H9 (cell line): ENCODE measurements at regions not wholly inside any gene's neighbourhood (a gene's known extent, or its start where the extent isn't known, plus 50 kb on each side); places are given as distances from the start of the nearest gene placed in this dataset.
A peak's percentile ranks its signal among the peaks of the same experiment; 100 is the strongest.

Experiments used
- DNase-seq: peaks from one replicate; pipeline ENCODE4 v3.0.0-alpha.2; 2017
- H2AFZ ChIP-seq: one replicate; pipeline ENCODE4 v1.6.1; 2013; ENCODE audit warnings: mild to moderate bottlenecking, low read length, control low read depth, moderate library complexity
- H2AK5ac ChIP-seq: 2 replicates; pipeline ENCODE4 v1.6.1; 2013; ENCODE audit warnings: low read length, control low read depth, mixed read lengths; ENCODE audit not compliant: insufficient read length
- H2BK120ac ChIP-seq: one replicate; pipeline ENCODE4 v1.6.1; 2013; ENCODE audit warnings: low read depth, mild to moderate bottlenecking, low read length, control low read depth, inconsistent platforms; ENCODE audit not compliant: poor library complexity, severe bottlenecking
- H2BK12ac ChIP-seq: 2 replicates; pipeline ENCODE4 v1.6.1; 2013; ENCODE audit warnings: low read length, control low read depth, mixed read lengths, low read depth; ENCODE audit not compliant: insufficient read length
- H2BK15ac ChIP-seq: 2 replicates; pipeline ENCODE4 v1.6.1; 2013; ENCODE audit warnings: low read depth, low read length, control low read depth
- H2BK20ac ChIP-seq: one replicate; pipeline ENCODE4 v1.6.1; 2013; ENCODE audit warnings: low read depth, mild to moderate bottlenecking, low read length, control low read depth, inconsistent platforms; ENCODE audit not compliant: poor library complexity, severe bottlenecking
- H2BK5ac ChIP-seq: 2 replicates; pipeline ENCODE4 v1.6.1; 2013; ENCODE audit warnings: low read length, control low read depth, mixed read lengths; ENCODE audit not compliant: insufficient read length
- H3K14ac ChIP-seq: 2 replicates; pipeline ENCODE4 v1.6.1; 2013; ENCODE audit warnings: low read length, control low read depth; ENCODE audit not compliant: insufficient read depth
- H3K18ac ChIP-seq: 2 replicates; pipeline ENCODE4 v1.6.1; 2013; ENCODE audit warnings: low read depth, mild to moderate bottlenecking, mixed read lengths, low read length, control low read depth; ENCODE audit not compliant: insufficient read length
- H3K23ac ChIP-seq: 2 replicates; pipeline ENCODE4 v1.6.1; 2013; ENCODE audit warnings: low read length, control low read depth, mixed read lengths, low read depth; ENCODE audit not compliant: insufficient read length
- H3K23me2 ChIP-seq: 2 replicates; pipeline ENCODE4 v1.6.1; 2013; ENCODE audit warnings: low read depth, mild to moderate bottlenecking, mixed read lengths, low read length, control low read depth; ENCODE audit not compliant: insufficient read length, poor library complexity, severe bottlenecking
- H3K27ac ChIP-seq: 2 replicates; pipeline ENCODE4 v1.5.1; 2013; ENCODE audit warnings: low read length, control low read depth, mixed read lengths, low read depth; ENCODE audit not compliant: insufficient read length
- H3K27me3 ChIP-seq: 2 replicates; pipeline ENCODE4 v1.6.1; 2013; ENCODE audit warnings: low read length, control low read depth, inconsistent platforms; ENCODE audit not compliant: insufficient read depth
- H3K4ac ChIP-seq: 2 replicates; pipeline ENCODE4 v1.6.1; 2013; ENCODE audit warnings: low read depth, mild to moderate bottlenecking, control low read depth, inconsistent platforms, low read length, moderate library complexity
- H3K4me1 ChIP-seq: 2 replicates; pipeline ENCODE4 v1.6.1; 2013; ENCODE audit warnings: low read length, control low read depth, inconsistent platforms; ENCODE audit not compliant: insufficient read depth
- H3K4me2 ChIP-seq: 2 replicates; pipeline ENCODE4 v1.6.1; 2013; ENCODE audit warnings: low read length, control low read depth, mixed read lengths; ENCODE audit not compliant: insufficient read length, insufficient read depth
- H3K56ac ChIP-seq: 2 replicates; pipeline ENCODE4 v1.6.1; 2013; ENCODE audit warnings: low read depth, mild to moderate bottlenecking, mixed read lengths, low read length, control low read depth; ENCODE audit not compliant: insufficient read length
- H3K79me1 ChIP-seq: 2 replicates; pipeline ENCODE4 v1.6.1; 2013; ENCODE audit warnings: low read depth, mild to moderate bottlenecking, moderate library complexity, low read length, control low read depth, inconsistent platforms; ENCODE audit not compliant: insufficient read depth, poor library complexity, severe bottlenecking
- H3K79me2 ChIP-seq: 2 replicates; pipeline ENCODE4 v1.6.1; 2013; ENCODE audit warnings: low read length, control low read depth, inconsistent platforms; ENCODE audit not compliant: insufficient read depth
- H3K9ac ChIP-seq: 2 replicates; pipeline ENCODE4 v1.6.1; 2013; ENCODE audit warnings: low read length, control low read depth, mixed read lengths; ENCODE audit not compliant: insufficient read length; ENCODE audit errors: extremely low read depth
- H3K9me3 ChIP-seq: one replicate; pipeline ENCODE4 v1.6.1; 2013; ENCODE audit warnings: low read depth, low read length, inconsistent platforms; ENCODE audit not compliant: control insufficient read depth
- H3T11ph ChIP-seq: one replicate; pipeline ENCODE4 v1.6.1; 2013; ENCODE audit warnings: mild to moderate bottlenecking, low read length, control low read depth, inconsistent platforms
- H4K20me1 ChIP-seq: one replicate; pipeline ENCODE4 v1.6.1; 2013; ENCODE audit not compliant: control insufficient read depth, insufficient read length, insufficient read depth
- H4K5ac ChIP-seq: 2 replicates; pipeline ENCODE4 v1.6.1; 2013; ENCODE audit warnings: low read depth, mild to moderate bottlenecking, mixed read lengths, low read length, control low read depth; ENCODE audit not compliant: insufficient read length
- H4K8ac ChIP-seq: replicated peaks from 2 replicates; pipeline ENCODE4 v1.6.1; 2013; ENCODE audit warnings: low read length, control low read depth, mixed read lengths, low read depth; ENCODE audit not compliant: insufficient read length
- H4K91ac ChIP-seq: 2 replicates; pipeline ENCODE4 v1.6.1; 2013; ENCODE audit warnings: low read depth, mild to moderate bottlenecking, moderate library complexity, mixed read lengths, low read length, control low read depth; ENCODE audit not compliant: insufficient read length
- H3K27ac Mint-ChIP-seq, 3 experiments: 2 replicates in 2 of 3; 3 replicates in 1 of 3; pipeline ENCODE4 v1.8.0; 2020 to 2021; ENCODE audit warnings: mixed read lengths in 3 of 3, mild to moderate bottlenecking in 1 of 3, moderate library complexity in 1 of 3
- H3K27me3 Mint-ChIP-seq: 2 replicates; pipeline ENCODE4 v1.8.0; 2021; ENCODE audit warnings: low read depth, mild to moderate bottlenecking, moderate library complexity, mixed read lengths
- H3K36me3 Mint-ChIP-seq, 3 experiments: 2 replicates in 2 of 3; 3 replicates in 1 of 3; pipeline ENCODE4 v1.8.0; 2020 to 2021; ENCODE audit warnings: low read depth in 3 of 3, mixed read lengths in 3 of 3; ENCODE audit not compliant: insufficient read depth in 1 of 3
- H3K4me1 Mint-ChIP-seq, 2 experiments: 2 replicates each; pipeline ENCODE4 v1.8.0; 2020; ENCODE audit warnings: mixed read lengths in 2 of 2
- H3K4me3 Mint-ChIP-seq, 2 experiments: 2 replicates in 1 of 2; 3 replicates in 1 of 2; pipeline ENCODE4 v1.8.0; 2020 to 2021; ENCODE audit warnings: mild to moderate bottlenecking in 2 of 2, mixed read lengths in 2 of 2, moderate library complexity in 1 of 2
- H3K9me3 Mint-ChIP-seq, 2 experiments: 2 replicates in 1 of 2; 3 replicates in 1 of 2; pipeline ENCODE4 v1.8.0; 2020; ENCODE audit warnings: mild to moderate bottlenecking in 2 of 2, mixed read lengths in 2 of 2, moderate library complexity in 1 of 2
- WGBS: extraction: QIAGEN DNeasy Blood & Tissue Kit; methylation state at CpG from one replicate; pipeline ENCODE4 v1.1.7; 2013; ENCODE audit warnings: missing lambda C conversion rate, low lambda C conversion rate, mixed read lengths; ENCODE audit not compliant: insufficient read length; ENCODE audit errors: extremely low coverage; 5-methylcytosine and 5-hydroxymethylcytosine counted together
- TF ChIP-seq, protein P1 (sequence below): fragments of 200-600 bp; sonication (generic); conservative IDR thresholded peaks from 3 replicates; pipeline ENCODE4 v1.8.0; 2021; ENCODE audit warnings: antibody characterized with exemption, mild to moderate bottlenecking

DNA sequence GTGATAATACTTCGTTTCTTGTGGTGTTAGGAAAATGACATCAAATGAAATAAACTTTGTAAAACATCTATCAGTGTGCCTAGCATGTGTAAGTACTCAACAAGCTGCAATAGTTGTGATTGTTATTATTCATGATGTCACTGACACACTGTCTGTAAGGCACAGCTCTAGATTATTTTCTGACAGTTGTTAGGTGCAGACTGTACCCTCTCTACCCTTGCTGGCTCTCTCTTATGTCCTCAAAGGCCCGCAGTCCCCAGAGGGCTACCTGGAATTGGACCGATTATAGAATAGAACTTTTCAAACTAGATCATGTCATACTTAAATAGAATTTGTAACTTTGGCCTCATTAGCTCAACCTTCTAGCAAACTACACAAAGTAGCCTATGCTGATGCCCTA lies 65.9 kb upstream of the VCAN start:
- H4K8ac ChIP-seq = no peak overlapping the region
- H3K4me3 Mint-ChIP-seq = no peak overlapping the region
- H4K20me1 ChIP-seq = no peaks in the 10 kb centered on the region
- TF ChIP-seq, protein P1, sequence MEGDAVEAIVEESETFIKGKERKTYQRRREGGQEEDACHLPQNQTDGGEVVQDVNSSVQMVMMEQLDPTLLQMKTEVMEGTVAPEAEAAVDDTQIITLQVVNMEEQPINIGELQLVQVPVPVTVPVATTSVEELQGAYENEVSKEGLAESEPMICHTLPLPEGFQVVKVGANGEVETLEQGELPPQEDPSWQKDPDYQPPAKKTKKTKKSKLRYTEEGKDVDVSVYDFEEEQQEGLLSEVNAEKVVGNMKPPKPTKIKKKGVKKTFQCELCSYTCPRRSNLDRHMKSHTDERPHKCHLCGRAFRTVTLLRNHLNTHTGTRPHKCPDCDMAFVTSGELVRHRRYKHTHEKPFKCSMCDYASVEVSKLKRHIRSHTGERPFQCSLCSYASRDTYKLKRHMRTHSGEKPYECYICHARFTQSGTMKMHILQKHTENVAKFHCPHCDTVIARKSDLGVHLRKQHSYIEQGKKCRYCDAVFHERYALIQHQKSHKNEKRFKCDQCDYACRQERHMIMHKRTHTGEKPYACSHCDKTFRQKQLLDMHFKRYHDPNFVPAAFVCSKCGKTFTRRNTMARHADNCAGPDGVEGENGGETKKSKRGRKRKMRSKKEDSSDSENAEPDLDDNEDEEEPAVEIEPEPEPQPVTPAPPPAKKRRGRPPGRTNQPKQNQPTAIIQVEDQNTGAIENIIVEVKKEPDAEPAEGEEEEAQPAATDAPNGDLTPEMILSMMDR = no peak
- no peak overlapping the region for H3K4ac ChIP-seq
- H3K27me3 Mint-ChIP-seq = no peaks in the 10 kb centered on the region
- no peak overlapping the region for H3K23ac ChIP-seq
- H2BK12ac ChIP-seq = no peak overlapping the region
- H3K27ac ChIP-seq = no peak overlapping the region
- H3K9me3 Mint-ChIP-seq = peaks cover 8 to 15% of the 10 kb centered on the region in 2 experiments
- H4K5ac ChIP-seq = no peak overlapping the region
- no peak overlapping the region for H3K56ac ChIP-seq
- no CpG with 5 or more reads among the region's 3 CpGs for WGBS
- no peaks in the 10 kb centered on the region for H3K27me3 ChIP-seq
- H3K4me1 Mint-ChIP-seq = peaks cover 17 to 21% of the 10 kb centered on the region in 2 experiments
- no peak overlapping the region for H3K18ac ChIP-seq
- no peak for DNase-seq
- H3K79me1 ChIP-seq = no peaks in the 10 kb centered on the region
- H2BK5ac ChIP-seq = no peak overlapping the region
- H2BK15ac ChIP-seq = no peak overlapping the region
- no peaks in the 10 kb centered on the region for H3K23me2 ChIP-seq
- H3K4me1 ChIP-seq = peaks cover 4% of the 10 kb centered on the region; the same call in 1 of the 2 replicates
- no peaks in the 10 kb centered on the region for H3K9me3 ChIP-seq
- H3K9ac ChIP-seq = no peak overlapping the region
- H3K4me2 ChIP-seq = no peak overlapping the region
- H2AFZ ChIP-seq = no peak overlapping the region
- peaks cover 6 to 14% (median 7%) of the 10 kb centered on the region in 3 experiments for H3K36me3 Mint-ChIP-seq
- H2BK20ac ChIP-seq = no peak overlapping the region
- no peak overlapping the region for H3K14ac ChIP-seq
- H3K79me2 ChIP-seq = no peaks in the 10 kb centered on the region
- no peak overlapping the region for H2AK5ac ChIP-seq
- H3K27ac Mint-ChIP-seq = 0 out of 7 replicates have a peak overlapping the region, but pooled peaks of 1 of the 3 experiments have one; percentile 15
- H2BK120ac ChIP-seq = no peak overlapping the region
- H3T11ph ChIP-seq = no peak overlapping the region
- no peak overlapping the region for H4K91ac ChIP-seq
